Stimulated activated CD4-positive, alpha-beta T cell treated with anti-CD3 and anti-CD28 coated beads, Interleukin-1b, Interleukin-23, amount 100 ng/mL, for 1 hour (primary cell): ENCODE measurements at regions not wholly inside any gene's neighbourhood (a gene's known extent, or its start where the extent isn't known, plus 50 kb on each side); places are given as distances from the start of the nearest gene placed in this dataset.
A peak's percentile ranks its signal among the peaks of the same experiment; 100 is the strongest.
"Not testable (repeated sequence)": the region's sequence is repeated elsewhere in the genome, so short reads cannot be mapped to it uniquely, and the experiment has no call there.

Experiments
- DNase-seq, 2 donors: peaks; one replicate each; pipeline ENCODE4 v3.0.0-alpha.2; 2020; ENCODE audit warnings: low read depth in 2 of 2

DNA sequence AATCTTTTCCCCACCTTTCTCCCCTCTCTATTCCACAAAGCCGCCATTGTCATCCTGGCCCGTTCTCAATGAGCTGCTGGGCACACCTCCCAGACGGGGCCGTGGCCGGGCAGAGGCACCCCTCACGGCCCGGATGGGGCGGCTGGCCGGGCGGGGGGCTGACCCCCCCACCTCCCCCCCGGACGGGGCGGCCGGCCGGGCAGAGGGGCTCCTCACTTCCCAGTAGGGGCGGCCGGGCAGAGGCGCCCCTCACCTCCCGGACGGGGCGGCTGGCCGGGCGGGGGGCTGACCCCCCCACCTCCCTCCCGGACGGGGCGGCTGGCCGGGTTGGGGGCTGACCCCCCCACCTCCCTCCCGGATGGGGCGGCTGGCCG lies 85.6 kb downstream of the OR2B2 start:
- not testable (repeated sequence) for DNase-seq

DNA sequence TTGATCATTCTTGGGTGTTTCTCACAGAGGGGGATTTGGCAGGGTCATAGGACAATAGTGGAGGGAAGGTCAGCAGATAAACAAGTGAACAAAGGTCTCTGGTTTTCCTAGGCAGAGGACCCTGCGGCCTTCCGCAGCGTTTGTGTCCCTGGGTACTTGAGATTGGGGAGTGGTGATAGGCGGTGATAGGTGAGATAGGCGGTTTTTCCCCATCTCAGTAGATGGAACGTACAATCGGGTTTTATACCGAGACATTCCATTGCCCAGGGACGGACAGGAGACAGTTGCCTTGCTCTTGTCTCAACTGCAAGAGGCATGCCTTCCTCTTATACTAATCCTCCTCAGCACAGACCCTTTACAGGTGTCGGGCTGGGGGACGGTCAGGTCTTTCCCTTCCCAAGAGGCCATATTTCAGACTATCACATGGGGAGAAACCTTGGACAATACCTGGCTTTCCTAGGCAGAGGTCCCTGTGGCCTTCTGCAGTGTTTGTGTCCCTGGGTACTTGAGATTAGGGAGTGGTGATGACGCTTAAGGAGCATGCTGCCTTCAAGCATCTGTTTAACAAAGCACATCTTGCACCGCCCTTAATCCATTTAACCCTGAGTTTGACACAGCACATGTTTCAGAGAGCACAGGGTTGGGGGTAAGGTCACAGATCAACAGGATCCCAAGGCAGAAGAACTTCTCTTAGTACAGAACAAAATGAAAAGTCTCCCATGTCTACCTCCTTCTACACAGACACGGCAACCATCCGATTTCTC lies 86.2 kb downstream of the OR2B2 start:
- DNase-seq = not testable (repeated sequence)

DNA sequence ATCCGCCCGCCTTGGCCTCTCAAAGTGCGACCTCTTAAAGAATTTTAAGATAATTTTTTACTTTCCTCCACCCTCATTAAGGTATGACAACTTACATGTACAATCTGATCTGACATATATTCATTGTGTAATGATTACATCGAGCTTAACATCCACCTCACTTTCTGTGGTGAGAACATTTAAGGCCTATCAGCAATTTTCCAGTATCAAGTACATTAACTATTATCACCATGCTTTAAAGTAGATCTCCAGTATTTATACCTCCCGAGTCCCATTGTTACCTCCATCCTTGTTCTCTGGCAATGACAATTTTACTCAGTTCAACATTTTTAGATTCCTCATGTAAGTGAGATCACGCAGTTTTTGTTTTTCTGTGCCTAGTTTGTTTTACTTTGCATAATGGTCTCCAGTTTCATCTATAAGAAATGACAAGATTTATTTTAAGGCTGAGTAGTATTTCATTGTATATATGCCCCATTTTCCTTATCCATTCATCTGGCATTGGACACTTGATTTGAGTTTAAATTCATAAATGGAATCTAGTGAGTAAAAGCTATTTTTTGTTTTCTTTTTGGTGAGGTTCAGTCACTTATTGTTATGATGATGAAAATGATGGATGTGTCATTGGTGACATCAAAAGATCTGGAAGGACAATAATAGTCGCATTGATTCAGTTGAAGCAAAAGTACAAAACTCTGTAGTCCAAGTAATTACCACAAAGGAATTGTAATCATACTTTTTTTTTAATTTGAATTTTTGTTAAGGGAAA lies 87.0 kb downstream of the OR2B2 start:
- no peak for DNase-seq

DNA sequence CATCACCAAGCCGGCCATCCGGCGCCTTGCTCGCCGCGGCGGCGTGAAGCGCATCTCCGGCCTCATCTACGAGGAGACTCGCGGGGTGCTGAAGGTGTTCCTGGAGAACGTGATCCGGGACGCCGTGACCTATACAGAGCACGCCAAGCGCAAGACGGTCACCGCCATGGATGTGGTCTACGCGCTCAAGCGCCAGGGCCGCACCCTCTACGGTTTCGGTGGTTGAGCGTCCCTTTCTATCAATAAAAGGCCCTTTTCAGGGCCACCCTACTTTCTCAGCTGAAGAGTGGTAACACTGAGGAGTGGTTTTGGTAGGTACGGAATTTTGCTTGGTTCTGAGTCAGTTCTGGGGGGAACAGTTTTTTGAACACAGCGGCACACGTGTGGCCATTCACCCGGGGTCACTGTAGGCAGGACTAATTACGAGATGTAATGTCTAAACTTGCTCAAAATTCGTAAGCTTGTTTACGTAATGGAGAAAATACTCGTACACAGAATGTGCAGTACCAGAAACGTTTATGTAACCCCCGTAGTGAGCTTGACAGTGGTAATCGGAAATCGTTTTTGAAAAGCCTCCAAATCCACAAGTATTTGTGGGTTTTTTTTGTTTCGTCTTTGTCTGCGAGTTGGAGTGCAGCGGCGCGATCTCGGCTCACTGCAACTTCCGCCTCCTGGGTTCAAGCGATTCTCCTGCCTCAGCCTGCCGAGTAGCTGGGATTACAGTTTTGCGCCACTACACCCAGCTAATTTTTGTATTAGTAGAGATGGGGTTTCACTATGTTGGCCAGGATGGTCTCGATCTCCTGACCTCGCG lies 87.8 kb downstream of the OR2B2 start:
- not testable (repeated sequence) for DNase-seq

DNA sequence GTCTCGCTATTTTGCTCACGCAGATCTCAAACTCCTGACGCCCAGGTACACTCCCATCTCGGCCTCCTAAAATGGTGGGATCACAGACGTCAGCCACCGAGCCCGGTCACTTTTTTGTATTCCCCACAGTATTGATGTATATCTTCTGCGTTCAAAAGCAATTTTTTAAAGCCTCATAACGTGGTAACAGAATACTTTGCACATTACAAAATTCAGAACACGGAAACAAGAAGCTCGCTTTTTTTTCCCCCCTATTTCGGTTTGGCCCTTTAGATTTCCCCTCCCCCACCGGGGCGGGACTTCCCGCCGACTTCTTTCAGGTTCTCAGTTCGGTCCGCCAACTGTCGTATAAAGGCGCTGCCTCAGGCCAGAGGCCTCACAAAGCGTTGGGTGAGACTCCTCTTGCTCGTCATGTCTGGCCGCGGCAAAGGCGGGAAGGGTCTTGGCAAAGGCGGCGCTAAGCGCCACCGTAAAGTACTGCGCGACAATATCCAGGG lies 88.4 kb downstream of the OR2B2 start:
- DNase-seq = not testable (repeated sequence)

DNA sequence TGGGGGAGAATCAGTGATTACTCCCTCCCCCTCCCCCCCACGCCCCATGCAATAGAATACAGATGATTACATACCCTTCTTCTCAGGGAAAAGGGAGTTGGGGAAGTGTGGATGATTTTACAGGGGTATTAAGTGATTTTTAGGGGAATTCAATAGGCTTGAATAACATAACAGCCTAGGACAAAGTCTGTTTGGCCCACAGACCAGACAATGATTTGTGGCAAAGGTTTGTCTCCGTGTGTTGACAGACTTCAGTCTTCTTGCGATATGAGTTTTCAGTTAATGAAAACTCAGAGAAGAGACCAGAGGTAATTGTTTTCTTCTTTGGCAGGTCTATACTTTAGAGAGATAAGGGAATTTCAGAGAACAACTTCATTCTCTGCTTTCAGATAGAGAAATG lies 95.3 kb downstream of the OR2B2 start:
- no peak for DNase-seq

DNA sequence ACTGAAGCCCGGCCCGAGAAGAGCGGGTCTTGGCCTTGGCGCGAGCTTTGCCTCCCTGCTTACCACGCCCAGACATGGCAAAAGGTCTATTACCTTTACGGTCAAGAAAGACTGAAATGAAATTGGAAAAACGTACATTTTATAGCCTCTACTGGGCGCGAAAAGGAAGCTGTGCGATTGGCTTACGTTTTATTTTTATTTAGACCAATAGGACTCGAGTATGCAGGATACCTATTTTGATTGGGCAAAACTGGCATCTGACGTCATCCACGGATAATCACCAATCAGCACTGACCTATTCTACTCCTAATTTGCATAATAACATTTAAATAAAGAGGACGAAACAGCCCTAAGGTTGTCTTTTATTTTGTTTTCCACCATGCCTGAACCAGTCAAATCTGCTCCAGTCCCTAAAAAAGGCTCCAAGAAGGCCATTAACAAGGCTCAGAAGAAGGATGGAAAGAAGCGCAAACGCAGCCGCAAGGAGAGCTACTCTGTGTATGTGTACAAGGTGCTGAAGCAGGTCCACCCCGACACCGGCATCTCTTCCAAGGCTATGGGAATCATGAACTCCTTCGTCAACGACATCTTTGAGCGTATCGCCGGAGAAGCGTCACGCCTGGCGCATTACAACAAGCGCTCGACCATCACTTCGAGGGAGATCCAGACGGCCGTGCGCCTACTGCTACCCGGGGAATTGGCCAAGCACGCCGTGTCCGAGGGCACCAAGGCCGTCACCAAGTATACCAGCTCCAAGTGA lies 97.4 kb downstream of the OR2B2 start:
- DNase-seq = no peak

GRCh38 chr6:27814415-27814664 lies 97.9 kb downstream of the OR2B2 start:
- not testable (repeated sequence) for DNase-seq

DNA sequence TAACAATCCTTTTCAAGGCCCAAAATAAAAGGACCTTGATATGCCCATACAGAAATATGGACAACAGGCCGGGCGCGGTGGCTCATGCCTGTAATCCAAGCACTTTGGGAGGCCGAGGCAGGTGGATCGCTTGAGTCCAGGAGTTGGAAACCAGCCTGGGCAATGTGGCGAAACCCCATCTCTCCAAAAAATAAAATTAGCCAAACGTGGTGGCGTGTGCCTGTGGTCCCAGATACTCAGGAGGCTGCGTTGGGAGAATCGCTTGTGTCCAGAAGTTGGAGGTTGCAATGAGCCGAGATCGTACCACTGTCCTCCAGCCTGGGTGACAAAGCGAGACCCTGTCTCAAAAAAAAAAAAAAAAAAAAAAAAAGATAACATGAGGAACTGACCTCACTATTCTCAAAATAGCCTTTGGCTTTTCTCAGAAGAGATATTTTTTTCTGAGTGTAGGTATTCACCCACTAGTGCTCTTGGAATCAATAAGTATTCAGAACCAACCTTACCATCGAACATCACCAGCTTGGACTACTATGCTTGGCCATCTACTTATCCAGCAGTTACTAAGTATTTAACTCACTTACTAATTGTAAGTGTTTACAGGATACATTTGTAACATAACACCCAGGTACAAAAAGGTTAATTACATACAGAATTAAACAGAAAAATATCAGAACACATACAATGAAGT lies 99.2 kb downstream of the OR2B2 start:
- no peak for DNase-seq

GRCh38 chr6:27812078-27812804 lies 100.0 kb downstream of the OR2B2 start:
- no peak for DNase-seq

DNA sequence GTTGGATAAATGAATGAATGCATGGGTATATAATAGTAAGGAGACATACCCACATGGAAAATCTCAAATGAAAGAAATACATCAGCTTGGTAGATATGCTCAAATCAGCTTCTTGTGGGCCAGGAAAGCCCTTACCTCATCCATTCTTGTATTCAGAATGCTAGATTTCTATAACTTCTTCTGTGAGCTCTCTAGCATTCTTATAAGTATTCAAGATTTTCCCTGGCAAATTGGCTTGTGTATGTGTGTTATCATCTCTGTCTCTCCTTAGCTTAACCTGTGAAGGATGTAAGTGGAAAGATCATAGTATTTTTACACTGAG lies 100.8 kb downstream of the OR2B2 start:
- no peak for DNase-seq

DNA sequence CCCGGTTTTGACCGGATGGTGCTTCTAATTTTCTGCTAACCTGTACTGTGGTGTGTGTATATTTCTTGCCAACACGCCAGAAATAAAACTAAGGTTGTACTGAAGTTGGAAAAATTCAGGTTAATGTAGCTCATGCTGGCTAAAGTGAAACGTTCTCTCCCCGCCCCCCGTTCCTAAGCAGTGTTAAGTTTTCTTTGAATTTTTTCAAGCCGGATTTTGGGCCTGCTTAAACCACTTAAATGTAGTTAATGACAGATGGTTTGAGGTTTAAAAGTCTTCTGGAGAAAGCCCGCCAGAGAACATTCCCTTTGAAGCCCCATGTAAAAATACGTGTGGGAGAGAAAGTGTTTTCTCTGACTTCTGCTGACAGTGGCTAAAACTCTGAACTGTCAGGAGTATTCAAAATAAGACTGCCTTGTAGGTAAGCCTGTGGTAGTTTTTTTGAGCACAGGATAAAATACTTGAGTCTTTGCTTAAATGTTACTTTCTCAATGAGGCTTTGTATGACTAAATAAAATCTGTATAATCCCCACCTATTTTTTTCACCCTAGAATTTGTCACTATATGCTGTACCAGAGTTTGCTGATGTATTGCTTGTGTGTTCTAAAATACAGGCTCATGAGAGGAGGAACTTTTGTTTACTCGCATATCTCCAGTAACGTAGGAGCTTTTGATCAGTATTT lies 101.3 kb downstream of the OR2B2 start:
- DNase-seq = no peak

DNA sequence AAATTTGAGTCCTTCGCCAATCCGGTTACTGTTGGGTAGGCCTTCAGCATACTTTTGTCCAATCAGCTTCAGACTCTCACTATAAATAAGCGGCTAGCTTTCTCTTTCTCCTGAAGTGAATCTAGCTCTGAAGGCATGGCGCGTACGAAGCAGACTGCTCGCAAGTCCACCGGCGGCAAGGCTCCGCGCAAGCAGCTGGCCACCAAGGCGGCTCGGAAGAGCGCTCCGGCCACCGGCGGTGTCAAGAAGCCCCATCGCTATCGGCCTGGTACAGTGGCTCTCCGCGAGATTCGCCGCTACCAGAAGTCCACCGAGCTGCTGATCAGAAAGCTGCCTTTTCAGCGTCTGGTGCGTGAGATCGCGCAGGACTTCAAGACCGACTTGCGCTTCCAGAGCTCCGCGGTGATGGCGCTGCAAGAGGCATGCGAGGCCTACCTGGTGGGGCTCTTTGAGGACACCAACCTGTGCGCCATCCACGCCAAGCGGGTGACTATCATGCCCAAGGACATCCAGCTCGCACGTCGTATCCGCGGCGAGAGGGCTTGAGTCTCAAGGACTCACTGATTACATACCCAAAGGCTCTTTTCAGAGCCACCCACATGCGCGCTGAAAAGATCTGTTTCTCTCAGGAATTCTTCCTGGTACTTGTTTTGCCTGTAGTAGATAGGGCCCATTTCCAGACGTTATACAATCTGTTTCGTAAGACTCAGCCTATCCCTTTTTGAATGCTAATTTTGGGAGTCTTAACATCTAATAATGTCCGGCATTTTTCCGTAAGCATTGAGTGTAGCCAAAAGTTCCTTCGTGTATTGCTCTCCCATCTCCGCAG lies 102.0 kb downstream of the OR2B2 start:
- peak in 1 of 2 donors; percentile 47 for DNase-seq

- no peak for DNase-seq
These were observed 102.9 kb downstream of the OR2B2 start for GRCh38 chr6:27809067-27809938.

DNA sequence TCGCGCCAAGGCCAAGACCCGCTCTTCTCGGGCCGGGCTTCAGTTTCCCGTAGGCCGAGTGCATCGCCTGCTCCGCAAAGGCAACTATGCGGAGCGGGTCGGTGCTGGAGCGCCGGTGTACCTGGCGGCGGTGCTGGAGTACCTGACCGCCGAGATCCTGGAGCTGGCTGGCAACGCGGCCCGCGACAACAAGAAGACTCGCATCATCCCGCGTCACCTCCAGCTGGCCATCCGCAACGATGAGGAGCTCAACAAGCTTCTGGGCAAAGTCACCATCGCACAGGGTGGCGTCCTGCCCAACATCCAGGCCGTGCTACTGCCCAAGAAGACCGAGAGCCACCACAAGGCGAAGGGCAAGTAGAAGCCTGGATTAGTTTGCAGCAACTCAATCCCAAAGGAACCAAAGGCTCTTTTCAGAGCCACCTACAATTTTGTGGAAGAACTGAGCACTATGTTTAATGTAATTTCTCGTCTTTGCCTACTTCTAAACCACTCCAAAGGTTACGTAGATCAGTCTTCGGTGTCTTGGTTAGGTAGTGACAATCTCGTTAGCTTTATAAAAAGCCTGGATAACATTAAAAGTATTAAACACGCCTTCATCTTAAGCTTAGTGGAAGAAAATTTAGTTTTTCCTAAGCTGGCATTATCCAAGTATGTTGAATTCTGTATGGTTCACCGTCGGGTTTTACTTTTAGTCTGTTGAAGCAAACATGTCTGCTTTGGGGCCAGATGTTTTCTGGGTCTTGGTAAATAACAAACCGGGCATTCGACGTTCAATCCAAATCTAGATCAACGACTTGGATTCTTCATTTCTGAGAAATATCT lies 103.7 kb downstream of the OR2B2 start:
- DNase-seq = not testable (repeated sequence)

DNA sequence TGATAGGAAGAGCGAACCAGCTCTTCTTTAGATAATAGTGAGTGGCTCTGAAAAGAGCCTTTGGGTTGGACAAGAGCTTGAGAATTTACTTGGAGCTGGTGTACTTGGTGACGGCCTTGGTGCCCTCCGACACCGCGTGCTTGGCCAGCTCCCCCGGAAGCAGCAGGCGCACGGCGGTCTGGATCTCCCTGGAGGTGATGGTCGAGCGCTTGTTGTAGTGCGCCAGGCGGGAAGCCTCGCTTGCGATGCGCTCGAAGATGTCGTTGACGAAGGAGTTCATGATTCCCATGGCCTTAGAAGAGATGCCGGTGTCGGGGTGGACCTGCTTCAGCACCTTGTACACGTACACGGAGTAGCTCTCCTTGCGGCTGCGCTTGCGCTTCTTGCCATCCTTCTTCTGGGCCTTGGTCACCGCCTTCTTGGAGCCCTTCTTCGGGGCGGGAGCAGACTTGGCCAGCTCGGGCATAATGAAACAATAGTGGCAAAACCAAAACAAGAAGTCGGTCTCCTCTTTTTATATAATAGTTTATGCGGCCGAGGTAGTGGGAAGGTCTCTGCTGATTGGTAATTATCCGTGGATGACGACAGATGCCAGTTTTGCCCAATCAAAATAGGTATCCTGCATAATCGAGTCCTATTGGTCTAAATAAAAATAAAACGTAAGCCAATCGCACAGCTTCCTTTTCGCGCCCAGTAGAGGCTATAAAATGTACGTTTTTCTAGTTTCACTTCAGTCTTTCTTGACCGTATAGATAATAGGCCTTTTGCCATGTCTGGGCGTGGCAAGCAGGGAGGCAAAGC lies 104.6 kb downstream of the OR2B2 start:
- DNase-seq = not testable (repeated sequence)
